Vagina (tissue), 2 donors: ENCODE measurements at regions not wholly inside any gene's neighbourhood (a gene's known extent, or its start where the extent isn't known, plus 50 kb on each side); places are given as distances from the start of the nearest gene placed in this dataset.

Experiments used
- CTCF ChIP-seq, 3 experiments: fragments of 450-650 bp in 2 of 3; fragments of 200-600 bp in 1 of 3; sonication (generic) in 1 of 3; IDR thresholded peaks; one replicate each; pipeline ENCODE4 v1.5.1; 2017 to 2019; ENCODE audit warnings: antibody characterized with exemption in 3 of 3, mild to moderate bottlenecking in 2 of 3, moderate library complexity in 2 of 3
- POLR2A ChIP-seq, 2 donors: fragments of 450-650 bp; IDR thresholded peaks; one replicate each; pipeline ENCODE4 v1.6.1; 2017; ENCODE audit warnings: antibody characterized with exemption in 2 of 2, mild to moderate bottlenecking in 2 of 2, moderate library complexity in 2 of 2
- POLR2AphosphoS5 ChIP-seq, 2 donors: sonication (generic); formaldehyde crosslinking; IDR thresholded peaks; one replicate each; pipeline ENCODE4 v1.9.0; 2017; ENCODE audit warnings: antibody characterized with exemption in 2 of 2, mild to moderate bottlenecking in 2 of 2, low read depth in 1 of 2; ENCODE audit not compliant: insufficient read depth in 1 of 2

- TF ChIP-seq CTCF (IDR thresholded peaks at IDR 0.05) (no peak), POLR2A (IDR thresholded peaks at IDR 0.05) (no peak), POLR2AphosphoS5 (IDR thresholded peaks at IDR 0.05; ENCODE audit: insufficient read depth in 1 of 2, low read depth in 1 of 2) (no peak)
Observed at GRCh38 chr6:159117563-159117962, 51.6 kb upstream of the FNDC1 start.
